H1 (cell line): ENCODE measurements at regions not wholly inside any gene's neighbourhood (a gene's known extent, or its start where the extent isn't known, plus 50 kb on each side); places are given as distances from the start of the nearest gene placed in this dataset.

ENCODE experiments used
- CTCF ChIA-PET: fragments of 300-600 bp; sonication (Branson Sonifier 250); formaldehyde crosslinking; loops from one replicate; lab custom pipeline; 2021; ENCODE audit not compliant: partially characterized antibody; lab: Charles Lee
- POLR2A ChIA-PET: fragments of 300-600 bp; sonication (Branson Sonifier 250); formaldehyde crosslinking; loops from one replicate; lab custom pipeline; 2021; ENCODE audit warnings: inconsistent platforms; ENCODE audit not compliant: partially characterized antibody; lab: Charles Lee
- DNase-seq, 2 experiments: peaks; one replicate each; pipeline versions ENCODE4 v3.0.0 to v3.0.0-alpha.2; 2010 to 2022; ENCODE audit warnings: low spot score in 2 of 2, low read depth in 1 of 2, mixed read lengths in 1 of 2
- FAIRE-seq: peaks from 2 replicates; lab custom pipeline; 2011; peaks lifted over from hg19 to GRCh38; lab: Jason Lieb, UNC
- H2AFZ ChIP-seq: 2 replicates; pipeline ENCODE4 v1.8.1; 2012; ENCODE audit warnings: low read length, inconsistent platforms
- H2AK5ac ChIP-seq: 2 replicates; pipeline ENCODE4 v1.6.1; 2013; ENCODE audit warnings: low read depth, low read length
- H2BK120ac ChIP-seq: replicated peaks from 2 replicates; pipeline ENCODE3; 2013; ENCODE audit warnings: low read depth, low read length, inconsistent platforms
- H2BK12ac ChIP-seq: 2 replicates; pipeline ENCODE4 v1.6.1; 2013; ENCODE audit warnings: low read depth, low read length
- H2BK15ac ChIP-seq: 2 replicates; pipeline ENCODE4 v1.6.1; 2013; ENCODE audit warnings: low read length
- H2BK20ac ChIP-seq: 2 replicates; pipeline ENCODE4 v1.6.1; 2013; ENCODE audit warnings: low read length
- H2BK5ac ChIP-seq: 2 replicates; pipeline ENCODE4 v1.6.1; 2013; ENCODE audit warnings: low read depth, low read length
- H3K14ac ChIP-seq: 2 replicates; pipeline ENCODE4 v1.6.1; 2013; ENCODE audit warnings: inconsistent platforms; ENCODE audit not compliant: insufficient read length
- H3K18ac ChIP-seq: 2 replicates; pipeline ENCODE4 v1.6.1; 2013; ENCODE audit warnings: low read length; ENCODE audit errors: extremely low read depth
- H3K23ac ChIP-seq: 2 replicates; pipeline ENCODE4 v1.6.1; 2013; ENCODE audit warnings: inconsistent platforms; ENCODE audit not compliant: insufficient read length
- H3K23me2 ChIP-seq: 2 replicates; pipeline ENCODE4 v1.6.1; 2013; ENCODE audit warnings: low read depth, low read length
- H3K27ac ChIP-seq: 2 replicates; pipeline ENCODE4 v1.6.1; 2011; ENCODE audit warnings: low read depth, low read length, inconsistent platforms
- H3K27me3 ChIP-seq, 4 experiments: replicated peaks in 1 of 4; 1 replicate in 1 of 4; 2 replicates in 3 of 4; pipeline versions ENCODE4 v1.6.1 to v1.8.1; 2011 to 2013; ENCODE audit warnings: low read length in 3 of 4, mild to moderate bottlenecking in 3 of 4, inconsistent platforms in 2 of 4, mixed read lengths in 2 of 4, moderate library complexity in 1 of 4; ENCODE audit not compliant: control insufficient read depth in 3 of 4, insufficient read depth in 3 of 4; ENCODE audit errors: extremely low read depth in 1 of 4
- H3K36me3 ChIP-seq, 4 experiments: 2 replicates each; pipeline versions ENCODE4 v1.6.1 to v1.8.1; 2011 to 2013; ENCODE audit warnings: mild to moderate bottlenecking in 4 of 4, low read length in 3 of 4, moderate library complexity in 2 of 4, control low read depth in 1 of 4, inconsistent platforms in 1 of 4; ENCODE audit not compliant: insufficient read depth in 4 of 4, control insufficient read depth in 2 of 4
- H3K4ac ChIP-seq: replicated peaks from 2 replicates; pipeline ENCODE3; 2013; ENCODE audit warnings: low read length, low read depth, mixed read lengths, inconsistent platforms; ENCODE audit not compliant: insufficient read length
- H3K4me1 ChIP-seq, 4 experiments: replicated peaks in 1 of 4; 1 replicate in 1 of 4; 2 replicates in 3 of 4; pipeline versions ENCODE4 v1.6.1 to v1.8.1; 2011 to 2013; ENCODE audit warnings: low read length in 3 of 4, inconsistent platforms in 2 of 4, mixed read lengths in 1 of 4; ENCODE audit not compliant: insufficient read depth in 4 of 4, control insufficient read depth in 3 of 4
- H3K4me2 ChIP-seq, 2 experiments: 2 replicates each; pipeline versions ENCODE4 v1.6.1 to v1.8.1; 2011 to 2013; ENCODE audit warnings: low read depth in 2 of 2, low read length in 2 of 2, control low read depth in 1 of 2, inconsistent platforms in 1 of 2, mild to moderate bottlenecking in 1 of 2; ENCODE audit not compliant: insufficient read depth in 1 of 2
- H3K4me3 ChIP-seq, 4 experiments: fragments of 200-600, 300-600 bp in 1 of 4; sonication (generic), shearing (Covaris generic), sonication (Bioruptor Twin) in 1 of 4; 2 replicates each; pipeline versions ENCODE4 v1.5.1 to v1.8.1; 2011 to 2016; ENCODE audit warnings: low read length in 4 of 4, low read depth in 3 of 4, control low read depth in 2 of 4, inconsistent platforms in 2 of 4, mild to moderate bottlenecking in 2 of 4, mixed read lengths in 1 of 4, moderate library complexity in 1 of 4; ENCODE audit not compliant: insufficient read depth in 2 of 4; ENCODE audit errors: extremely low read depth in 1 of 4
- H3K56ac ChIP-seq: replicated peaks from 2 replicates; pipeline ENCODE3; 2013; ENCODE audit warnings: low read depth, mild to moderate bottlenecking, mixed read lengths, low read length, inconsistent platforms; ENCODE audit not compliant: insufficient read length
- H3K79me1 ChIP-seq: 2 replicates; pipeline ENCODE4 v1.6.1; 2013; ENCODE audit warnings: low read depth, low read length, control low read depth
- H3K79me2 ChIP-seq, 2 experiments: 2 replicates each; pipeline versions ENCODE4 v1.6.1 to v1.8.1; 2012 to 2013; ENCODE audit warnings: low read length in 2 of 2, mild to moderate bottlenecking in 2 of 2, inconsistent platforms in 1 of 2; ENCODE audit not compliant: insufficient read depth in 2 of 2, control insufficient read depth in 1 of 2
- H3K9ac ChIP-seq, 4 experiments: replicated peaks in 1 of 4; 1 replicate in 1 of 4; 2 replicates in 3 of 4; pipeline versions ENCODE4 v1.6.1 to v1.8.1; 2011 to 2013; ENCODE audit warnings: low read depth in 3 of 4, low read length in 3 of 4, control low read depth in 2 of 4, mild to moderate bottlenecking in 2 of 4, moderate library complexity in 2 of 4, inconsistent platforms in 1 of 4; ENCODE audit errors: extremely low read depth in 1 of 4
- H3K9me3 ChIP-seq, 2 experiments: 2 replicates each; pipeline versions ENCODE4 v1.6.1 to v1.8.1; 2012 to 2013; ENCODE audit warnings: mild to moderate bottlenecking in 2 of 2, moderate library complexity in 2 of 2, control low read depth in 1 of 2, inconsistent platforms in 1 of 2, low read depth in 1 of 2, low read length in 1 of 2, mixed read lengths in 1 of 2; ENCODE audit not compliant: insufficient read depth in 2 of 2
- H4K20me1 ChIP-seq, 2 experiments: replicated peaks in 1 of 2; 2 replicates each; pipeline versions ENCODE3 to v1.8.1; 2011 to 2013; ENCODE audit warnings: inconsistent platforms in 2 of 2, low read length in 2 of 2, mild to moderate bottlenecking in 1 of 2; ENCODE audit not compliant: insufficient read depth in 2 of 2, control insufficient read depth in 1 of 2
- H4K5ac ChIP-seq: 2 replicates; pipeline ENCODE4 v1.6.1; 2013; ENCODE audit warnings: low read length, low read depth, mixed read lengths, inconsistent platforms; ENCODE audit not compliant: insufficient read length
- H4K8ac ChIP-seq: 2 replicates; pipeline ENCODE4 v1.8.0; 2013; ENCODE audit warnings: mild to moderate bottlenecking, moderate library complexity, low read length, inconsistent platforms; ENCODE audit not compliant: insufficient read depth; ENCODE audit errors: extremely low read depth
- H4K91ac ChIP-seq: replicated peaks from 2 replicates; pipeline ENCODE3; 2013; ENCODE audit warnings: low read length, mixed read lengths, inconsistent platforms; ENCODE audit not compliant: insufficient read length
- BACH1 ChIP-seq: IDR thresholded peaks from 2 replicates; pipeline ENCODE4 v1.6.1; 2012; ENCODE audit warnings: low read length, improper control_type of control experiment
- EP300 ChIP-seq, 2 experiments: IDR thresholded peaks; 1 replicate in 1 of 2; 2 replicates in 1 of 2; pipeline ENCODE4 v1.6.1; 2011 to 2012; ENCODE audit warnings: low read depth in 2 of 2, low read length in 2 of 2, mild to moderate bottlenecking in 2 of 2, borderline replicate concordance in 1 of 2, inconsistent platforms in 1 of 2, moderate library complexity in 1 of 2
- EZH2 ChIP-seq: fragments of 200-600 bp; sonication (generic); IDR thresholded peaks from 2 replicates; pipeline ENCODE4 v1.7.1; 2012; ENCODE audit warnings: low read depth, mild to moderate bottlenecking, moderate library complexity, low read length, inconsistent platforms; ENCODE audit not compliant: severe bottlenecking
- FOSL1 ChIP-seq: IDR thresholded peaks from 2 replicates; pipeline ENCODE4 v1.6.1; 2011; ENCODE audit warnings: mild to moderate bottlenecking, low read depth, low read length, moderate library complexity; ENCODE audit not compliant: insufficient read depth
- GABPA ChIP-seq: IDR thresholded peaks from 2 replicates; pipeline ENCODE4 v1.6.1; 2011; ENCODE audit warnings: mild to moderate bottlenecking, low read length, moderate library complexity, borderline replicate concordance; ENCODE audit not compliant: insufficient read depth
- GTF2F1 ChIP-seq: IDR thresholded peaks from 2 replicates; pipeline ENCODE4 v1.6.1; 2012; ENCODE audit warnings: low read depth, low read length, improper control_type of control experiment, borderline replicate concordance
- HDAC2 ChIP-seq, 2 experiments: fragments of 300-600 bp in 1 of 2; sonication (generic) in 1 of 2; IDR thresholded peaks; 2 replicates each; pipeline ENCODE4 v1.6.1; 2011 to 2012; ENCODE audit warnings: low read depth in 2 of 2, low read length in 2 of 2, mild to moderate bottlenecking in 2 of 2, moderate library complexity in 2 of 2, borderline replicate concordance in 1 of 2, inconsistent platforms in 1 of 2
- KDM4A ChIP-seq: IDR thresholded peaks from one replicate; pipeline ENCODE4 v1.7.1; 2012; ENCODE audit warnings: low read depth, mild to moderate bottlenecking, moderate library complexity, low read length, inconsistent platforms; ENCODE audit not compliant: severe bottlenecking
- SIX5 ChIP-seq: IDR thresholded peaks from 2 replicates; pipeline ENCODE4 v1.6.1; 2011; ENCODE audit warnings: mild to moderate bottlenecking, low read depth, low read length
- SP2 ChIP-seq: IDR thresholded peaks from 2 replicates; pipeline ENCODE4 v1.6.1; 2012; ENCODE audit warnings: mild to moderate bottlenecking, low read length, inconsistent platforms
- WGBS, 2 experiments: shearing (Covaris generic) in 1 of 2; methylation state at CpG; one replicate each; pipeline versions ENCODE4 v1.1.6 to v1.1.7; 2013 to 2015; ENCODE audit warnings: low lambda C conversion rate in 2 of 2, mixed read lengths in 2 of 2, inconsistent platforms in 1 of 2, low coverage in 1 of 2, missing lambda C conversion rate in 1 of 2; ENCODE audit not compliant: insufficient replicate concordance in 2 of 2, insufficient coverage in 1 of 2, insufficient read length in 1 of 2; ENCODE audit errors: extremely low coverage in 1 of 2, missing lambda C conversion rate in 1 of 2; 5-methylcytosine and 5-hydroxymethylcytosine counted together
- TF ChIP-seq, protein P1 (sequence below): IDR thresholded peaks from 2 replicates; pipeline ENCODE4 v1.6.1; 2011; ENCODE audit warnings: low read depth, mild to moderate bottlenecking, low read length; ENCODE audit not compliant: insufficient read depth
- TF ChIP-seq, protein P2 (sequence below): IDR thresholded peaks from 2 replicates; pipeline ENCODE4 v1.6.1; 2011; ENCODE audit warnings: low read length, improper control_type of control experiment

DNA sequence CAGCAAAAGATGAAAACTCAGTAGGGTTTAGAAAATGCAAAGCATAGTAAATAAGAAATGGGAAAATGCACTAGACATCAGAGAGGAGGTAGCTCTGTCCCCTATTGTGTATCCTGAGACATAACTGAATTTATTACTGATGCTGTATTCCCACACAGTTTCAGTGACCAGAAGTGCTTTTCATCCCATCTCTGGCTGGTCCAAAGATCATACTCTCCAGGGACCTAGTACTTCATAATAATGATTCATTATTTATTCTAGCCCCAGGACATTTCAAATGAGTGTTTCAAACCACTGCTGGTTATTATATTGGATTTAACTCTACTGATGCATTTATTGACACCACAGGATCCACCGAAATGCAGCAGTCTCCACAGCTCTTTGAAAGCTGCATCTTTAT lies 163.3 kb downstream of the PAWR start:
- Histone ChIP-seq H2AK5ac (no peak overlapping the region), H3K27ac (no peak overlapping the region), H3K4me2 (no peak overlapping the region), H3K56ac (no peak overlapping the region), H3K36me3 (no peaks in the 10 kb centered on the region), H2AFZ (no peak overlapping the region), H3K27me3 (no peaks in the 10 kb centered on the region), H4K20me1 (no peaks in the 10 kb centered on the region), H3K23ac (no peak overlapping the region), H3K23me2 (no peaks in the 10 kb centered on the region; the same call in 1 of the 2 replicates), H3K14ac (no peak overlapping the region), H2BK20ac (no peak overlapping the region), H4K5ac (no peak overlapping the region), H3K4me3 (no peak overlapping the region), H3K4me1 (peaks cover 2 to 9% (median 6%) of the 10 kb centered on the region in 4 experiments; a peak in 5 of 7 replicates), H2BK12ac (no peak overlapping the region), H4K91ac (no peak overlapping the region), H3K9me3 (no peaks in the 10 kb centered on the region), H2BK120ac (no peak overlapping the region), H3K79me2 (no peaks in the 10 kb centered on the region), H4K8ac (no peak overlapping the region), H2BK15ac (no peak overlapping the region), H2BK5ac (no peak overlapping the region), H3K9ac (no peak overlapping the region), H3K4ac (no peak overlapping the region), H3K79me1 (no peaks in the 10 kb centered on the region), H3K18ac (no peak overlapping the region)
- 83% methylated on average over 1 of the region's 1 CpG; no CpG with 5 or more reads in 1 of the 2 experiments for WGBS, 2 experiments
- POLR2A ChIA-PET: interaction anchor here (1.0 to 1.4 kb wide), 2 partner anchors 20 to 28 kb away, joined by 3 to 4 read pairs; no protein-coding TSS in a partner anchor
- DNase-seq (no peak), FAIRE-seq (no peak)
- CTCF ChIA-PET: interaction anchor here (1.0 to 1.2 kb wide), 2 partner anchors 15 to 19 kb away, joined by 3 to 5 read pairs; no protein-coding TSS in a partner anchor
- TF ChIP-seq, protein P1, sequence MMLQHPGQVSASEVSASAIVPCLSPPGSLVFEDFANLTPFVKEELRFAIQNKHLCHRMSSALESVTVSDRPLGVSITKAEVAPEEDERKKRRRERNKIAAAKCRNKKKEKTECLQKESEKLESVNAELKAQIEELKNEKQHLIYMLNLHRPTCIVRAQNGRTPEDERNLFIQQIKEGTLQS: no peak
- TF ChIP-seq SIX5: no peak
- TF ChIP-seq GABPA: no peak
- TF ChIP-seq HDAC2 (IDR thresholded peaks at IDR 0.05; ENCODE audit: borderline replicate concordance in 1 of 2, low read depth in 2 of 2, low read length in 2 of 2): no peak
- no peak for TF ChIP-seq BACH1
- no peak for TF ChIP-seq EZH2
- TF ChIP-seq GTF2F1: no peak
- TF ChIP-seq KDM4A: no peak
- TF ChIP-seq, protein P2, sequence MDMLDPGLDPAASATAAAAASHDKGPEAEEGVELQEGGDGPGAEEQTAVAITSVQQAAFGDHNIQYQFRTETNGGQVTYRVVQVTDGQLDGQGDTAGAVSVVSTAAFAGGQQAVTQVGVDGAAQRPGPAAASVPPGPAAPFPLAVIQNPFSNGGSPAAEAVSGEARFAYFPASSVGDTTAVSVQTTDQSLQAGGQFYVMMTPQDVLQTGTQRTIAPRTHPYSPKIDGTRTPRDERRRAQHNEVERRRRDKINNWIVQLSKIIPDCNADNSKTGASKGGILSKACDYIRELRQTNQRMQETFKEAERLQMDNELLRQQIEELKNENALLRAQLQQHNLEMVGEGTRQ: no peak
- TF ChIP-seq EP300 (IDR thresholded peaks at IDR 0.05; ENCODE audit: borderline replicate concordance in 1 of 2, low read depth in 2 of 2, low read length in 2 of 2): no peak
- no peak for TF ChIP-seq FOSL1
- no peak for TF ChIP-seq SP2
